C4-2B (cell line): ENCODE measurements at regions not wholly inside any gene's neighbourhood (a gene's known extent, or its start where the extent isn't known, plus 50 kb on each side); places are given as distances from the start of the nearest gene placed in this dataset.

Source experiments
- H3K27ac ChIP-seq: fragments of 450-650 bp; 2 replicates; pipeline ENCODE4 v1.5.1; 2017
- ZFX ChIP-seq: fragments of 450-650 bp; IDR thresholded peaks from 2 replicates; pipeline ENCODE4 v1.6.1; 2017
- TF ChIP-seq, protein P1 (sequence below): fragments of 450-650 bp; conservative IDR thresholded peaks from 2 replicates; pipeline ENCODE4 v1.5.1; 2017; ENCODE audit warnings: mild to moderate bottlenecking

DNA sequence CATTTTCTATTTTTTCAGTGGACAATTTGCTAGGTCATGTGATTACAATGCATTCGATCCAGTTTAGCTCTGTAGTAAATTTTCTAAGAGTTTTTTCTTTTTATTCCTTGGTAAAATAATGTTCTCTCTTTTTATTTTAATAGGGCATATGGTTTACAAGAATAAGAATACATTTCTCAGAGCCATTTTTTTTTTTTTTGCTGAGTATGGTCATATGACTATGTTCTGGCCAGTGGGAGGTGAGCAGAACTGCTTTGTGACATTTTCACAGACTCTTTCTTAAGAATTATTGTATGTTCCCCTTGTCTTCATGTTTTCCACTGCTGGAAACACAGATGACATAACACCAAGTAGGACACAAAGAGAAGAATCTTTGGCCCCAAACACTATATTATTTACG, 626.6 kb upstream of the FSHR start:
- H3K27ac ChIP-seq, result no peak overlapping the region
- no peak for TF ChIP-seq ZFX
- TF ChIP-seq, protein P1, sequence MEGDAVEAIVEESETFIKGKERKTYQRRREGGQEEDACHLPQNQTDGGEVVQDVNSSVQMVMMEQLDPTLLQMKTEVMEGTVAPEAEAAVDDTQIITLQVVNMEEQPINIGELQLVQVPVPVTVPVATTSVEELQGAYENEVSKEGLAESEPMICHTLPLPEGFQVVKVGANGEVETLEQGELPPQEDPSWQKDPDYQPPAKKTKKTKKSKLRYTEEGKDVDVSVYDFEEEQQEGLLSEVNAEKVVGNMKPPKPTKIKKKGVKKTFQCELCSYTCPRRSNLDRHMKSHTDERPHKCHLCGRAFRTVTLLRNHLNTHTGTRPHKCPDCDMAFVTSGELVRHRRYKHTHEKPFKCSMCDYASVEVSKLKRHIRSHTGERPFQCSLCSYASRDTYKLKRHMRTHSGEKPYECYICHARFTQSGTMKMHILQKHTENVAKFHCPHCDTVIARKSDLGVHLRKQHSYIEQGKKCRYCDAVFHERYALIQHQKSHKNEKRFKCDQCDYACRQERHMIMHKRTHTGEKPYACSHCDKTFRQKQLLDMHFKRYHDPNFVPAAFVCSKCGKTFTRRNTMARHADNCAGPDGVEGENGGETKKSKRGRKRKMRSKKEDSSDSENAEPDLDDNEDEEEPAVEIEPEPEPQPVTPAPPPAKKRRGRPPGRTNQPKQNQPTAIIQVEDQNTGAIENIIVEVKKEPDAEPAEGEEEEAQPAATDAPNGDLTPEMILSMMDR, result no peak

DNA sequence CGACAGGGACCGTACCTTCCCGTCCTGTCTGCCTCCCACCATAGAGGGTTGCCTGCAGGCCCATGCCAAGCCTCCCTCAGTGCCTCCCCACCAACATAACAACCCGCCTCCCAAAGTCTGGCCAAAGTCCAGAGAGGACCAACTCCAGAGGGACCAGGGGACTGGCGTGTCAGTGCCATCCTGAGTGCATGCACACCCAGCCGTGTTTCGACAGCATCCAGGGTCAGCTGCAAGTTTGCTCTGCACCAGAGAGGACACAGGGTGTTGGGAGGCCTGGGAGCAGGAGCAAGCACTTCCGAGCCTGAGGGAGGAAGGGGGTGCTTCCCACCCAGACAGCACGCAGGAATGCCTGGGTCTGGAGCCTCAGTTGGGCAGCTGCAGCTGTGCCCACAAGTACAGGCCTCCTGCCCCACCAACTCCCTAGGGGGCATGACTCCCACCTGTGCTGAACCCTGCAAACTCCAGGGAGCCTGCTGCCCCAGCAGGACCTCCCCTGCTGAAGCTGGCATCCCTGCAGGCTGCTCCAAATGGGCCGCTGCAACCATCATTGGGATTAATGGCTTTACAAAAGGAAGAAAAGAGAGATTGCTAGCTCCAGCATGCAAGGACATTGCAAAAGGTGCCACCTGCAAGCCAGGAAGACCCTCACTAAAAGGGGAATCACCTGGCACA, 618.1 kb upstream of the FSHR start:
- no peak overlapping the region for H3K27ac ChIP-seq

DNA sequence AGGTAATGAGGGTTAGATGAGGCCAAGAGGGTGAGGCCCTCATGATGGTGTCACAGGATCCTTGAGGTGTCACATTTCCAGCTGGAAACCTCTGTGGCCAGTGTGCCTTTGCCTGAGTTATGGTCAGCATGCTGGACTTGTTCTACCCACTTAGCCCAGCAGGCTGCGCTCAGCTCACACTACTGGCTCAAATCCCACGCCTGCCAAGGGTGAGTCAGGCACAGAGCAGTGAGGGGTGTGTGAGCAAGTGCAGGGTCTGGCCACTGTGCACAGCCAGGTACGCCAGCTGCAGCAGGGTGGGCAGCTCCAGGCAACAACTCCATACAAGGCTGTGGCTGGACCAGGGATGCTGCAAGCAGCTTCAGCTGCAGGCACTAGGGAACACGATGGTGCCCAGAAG, 616.6 kb upstream of the FSHR start:
- H3K27ac ChIP-seq, result no peak overlapping the region
- TF ChIP-seq, protein P1, result peak; percentile 51
- TF ChIP-seq ZFX, result no peak

More for the DNA sequence above, 618.1 kb upstream of the FSHR start:
- TF ChIP-seq, protein P1, result no peak
- TF ChIP-seq ZFX, result no peak

DNA sequence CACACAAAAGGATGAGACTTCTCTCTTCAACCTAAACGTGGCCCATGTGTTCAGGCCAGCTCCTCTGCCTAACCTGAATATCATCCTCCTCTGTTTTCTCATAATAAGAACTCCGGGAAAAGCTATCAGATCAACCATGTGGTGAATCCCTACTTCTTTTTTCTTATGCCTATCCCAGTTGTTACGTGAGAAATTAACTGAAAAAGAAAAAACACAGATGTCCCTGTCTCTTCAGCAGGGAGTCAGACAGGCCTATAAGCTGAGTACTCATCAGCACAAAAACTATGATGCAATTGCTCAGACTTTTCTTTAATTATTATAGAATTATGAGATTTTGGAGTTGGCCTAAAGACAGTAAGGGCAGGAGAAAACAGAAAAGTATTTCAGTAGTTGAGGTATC, 613.0 kb upstream of the FSHR start:
- no peak overlapping the region for H3K27ac ChIP-seq
- TF ChIP-seq, protein P1, result no peak
- no peak for TF ChIP-seq ZFX

DNA sequence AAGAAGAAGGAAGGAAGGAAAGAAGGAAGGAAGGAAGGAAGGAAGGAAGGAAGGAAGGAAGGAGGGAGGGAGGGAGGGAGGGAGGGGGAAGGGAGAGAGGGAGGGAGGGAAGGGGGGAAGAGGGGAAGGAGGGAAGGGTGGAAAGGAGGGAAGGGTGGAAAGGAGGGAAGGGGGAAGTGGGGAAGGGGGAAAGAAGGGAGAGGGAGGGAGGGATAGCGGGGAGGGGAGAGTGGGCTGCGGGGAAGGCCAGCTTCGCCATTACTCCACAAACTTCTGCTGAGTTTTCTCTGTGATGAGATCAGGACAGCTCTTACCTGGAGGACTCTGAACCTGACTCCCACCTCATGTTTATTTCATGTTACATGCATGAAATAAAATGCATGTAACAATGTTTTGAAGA, 601.5 kb upstream of the FSHR start:
- no peak overlapping the region for H3K27ac ChIP-seq
- TF ChIP-seq, protein P1, result no peak
- TF ChIP-seq ZFX, result no peak

DNA sequence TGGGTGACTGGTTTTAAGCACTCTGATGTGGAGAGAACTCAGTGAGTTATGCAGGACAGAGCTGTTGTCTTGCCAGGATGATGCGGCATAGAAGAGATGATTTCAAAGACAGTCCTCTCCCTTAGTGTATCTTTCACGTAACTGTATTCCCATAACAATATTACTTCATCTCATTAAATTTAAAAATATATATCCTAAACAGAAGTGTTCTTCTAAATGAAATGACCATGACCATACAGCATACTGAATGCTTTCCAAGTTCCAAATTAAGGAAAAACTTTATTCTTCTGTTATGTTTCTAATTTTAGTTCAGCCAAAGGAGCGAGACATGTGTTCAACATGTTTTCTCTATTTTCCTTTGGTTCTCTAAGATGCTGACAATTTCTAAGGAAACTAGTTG, 600.1 kb upstream of the FSHR start:
- H3K27ac ChIP-seq, result no peak overlapping the region
- no peak for TF ChIP-seq ZFX
- TF ChIP-seq, protein P1, result no peak

DNA sequence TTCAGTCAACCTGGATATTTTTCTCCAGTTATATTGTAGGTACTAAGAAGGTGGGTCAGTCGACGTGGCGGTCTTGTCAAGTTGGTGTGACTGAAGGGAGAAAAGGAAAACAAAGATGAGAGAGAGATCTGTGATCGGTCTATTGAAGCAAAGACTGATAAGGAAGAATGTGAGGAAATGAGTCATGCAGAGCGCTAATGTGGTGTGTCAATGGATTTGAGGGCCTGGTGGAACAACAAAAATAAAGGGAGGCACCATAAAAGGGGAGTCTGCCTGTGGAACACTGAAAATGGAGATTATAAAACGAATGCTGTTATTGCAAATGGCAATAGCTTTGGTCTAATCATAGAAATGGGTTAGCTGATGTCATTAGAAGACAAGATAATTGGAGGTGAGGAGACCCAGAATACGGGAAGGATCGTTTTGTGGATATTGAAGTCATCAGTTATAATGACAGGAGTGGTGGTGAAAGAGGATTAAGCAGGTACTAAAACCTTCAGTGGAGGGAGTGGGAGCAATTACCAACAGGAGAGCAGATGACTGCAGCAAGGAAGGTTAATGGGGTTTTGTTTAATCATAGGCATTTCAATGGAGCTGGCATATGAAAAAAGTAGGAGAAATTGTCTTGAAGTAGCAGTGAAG, 599.1 kb upstream of the FSHR start:
- no peak for TF ChIP-seq ZFX
- TF ChIP-seq, protein P1, result no peak
- H3K27ac ChIP-seq, result no peak overlapping the region
